Endothelial cell of umbilical vein (primary cell): ENCODE measurements at regions not wholly inside any gene's neighbourhood (a gene's known extent, or its start where the extent isn't known, plus 50 kb on each side); places are given as distances from the start of the nearest gene placed in this dataset.

ENCODE experiments used
- EZH2 ChIP-seq: IDR thresholded peaks from 2 replicates; pipeline ENCODE4 v1.6.1; 2012; ENCODE audit warnings: borderline replicate concordance, low read depth, mild to moderate bottlenecking, moderate library complexity, low read length, inconsistent platforms; ENCODE audit not compliant: severe bottlenecking
- MYC ChIP-seq: IDR thresholded peaks from one replicate; pipeline ENCODE4 v1.6.1; 2011; ENCODE audit warnings: mild to moderate bottlenecking, low read depth, low read length
- POLR2A ChIP-seq: IDR thresholded peaks from 2 replicates; pipeline ENCODE4 v1.6.1; 2012; ENCODE audit warnings: low read depth, mild to moderate bottlenecking, control low read depth, low read length
- POLR2AphosphoS5 ChIP-seq: IDR thresholded peaks from 2 replicates; pipeline ENCODE4 v1.6.1; 2012; ENCODE audit warnings: low read depth, mild to moderate bottlenecking, control low read depth, low read length, moderate library complexity; ENCODE audit not compliant: insufficient read depth
- TF ChIP-seq, protein P1 (sequence below), 2 donors: IDR thresholded peaks; 1 replicate in 1 of 2; 2 replicates in 1 of 2; pipeline ENCODE4 v1.5.1; 2011; ENCODE audit warnings: low read length in 2 of 2, mild to moderate bottlenecking in 2 of 2, moderate library complexity in 2 of 2, control low read depth in 1 of 2, inconsistent platforms in 1 of 2, low read depth in 1 of 2; ENCODE audit not compliant: insufficient read depth in 1 of 2; ENCODE audit errors: extremely low read depth in 1 of 2
- TF ChIP-seq, protein P2 (sequence below): IDR thresholded peaks from 2 replicates; pipeline ENCODE4 v1.6.1; 2011; ENCODE audit not compliant: insufficient read depth, insufficient read length

DNA sequence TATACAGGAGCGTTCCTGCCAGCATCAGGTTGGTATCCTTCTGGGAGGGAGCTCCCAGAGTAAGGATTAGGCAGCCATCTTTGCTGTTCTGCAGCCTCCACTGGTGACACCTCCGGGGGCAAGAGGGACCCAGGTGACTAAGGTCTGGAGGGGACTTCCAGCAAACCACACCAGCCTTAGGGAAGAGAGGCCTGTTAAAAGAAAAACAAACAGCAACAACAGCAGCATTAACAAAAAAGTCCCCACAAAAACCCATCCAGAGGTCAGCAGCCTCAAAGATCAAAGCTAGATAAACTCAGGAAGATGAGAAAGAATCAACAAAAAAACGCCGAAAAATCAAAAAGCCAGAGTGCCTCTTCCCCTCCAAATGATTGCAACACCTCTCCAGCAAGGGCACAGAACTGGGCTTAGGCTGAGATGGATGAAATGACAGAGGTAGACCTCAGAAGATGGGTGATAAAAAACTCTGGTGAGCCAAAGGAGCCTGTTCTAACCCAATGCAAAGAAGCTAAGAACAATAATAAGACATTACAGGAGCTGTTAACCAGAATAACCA is 388.2 kb downstream of the SPATA31D1 start:
- TF ChIP-seq MYC = no peak
- no peak for TF ChIP-seq POLR2A
- no peak for TF ChIP-seq EZH2
- TF ChIP-seq, protein P1, sequence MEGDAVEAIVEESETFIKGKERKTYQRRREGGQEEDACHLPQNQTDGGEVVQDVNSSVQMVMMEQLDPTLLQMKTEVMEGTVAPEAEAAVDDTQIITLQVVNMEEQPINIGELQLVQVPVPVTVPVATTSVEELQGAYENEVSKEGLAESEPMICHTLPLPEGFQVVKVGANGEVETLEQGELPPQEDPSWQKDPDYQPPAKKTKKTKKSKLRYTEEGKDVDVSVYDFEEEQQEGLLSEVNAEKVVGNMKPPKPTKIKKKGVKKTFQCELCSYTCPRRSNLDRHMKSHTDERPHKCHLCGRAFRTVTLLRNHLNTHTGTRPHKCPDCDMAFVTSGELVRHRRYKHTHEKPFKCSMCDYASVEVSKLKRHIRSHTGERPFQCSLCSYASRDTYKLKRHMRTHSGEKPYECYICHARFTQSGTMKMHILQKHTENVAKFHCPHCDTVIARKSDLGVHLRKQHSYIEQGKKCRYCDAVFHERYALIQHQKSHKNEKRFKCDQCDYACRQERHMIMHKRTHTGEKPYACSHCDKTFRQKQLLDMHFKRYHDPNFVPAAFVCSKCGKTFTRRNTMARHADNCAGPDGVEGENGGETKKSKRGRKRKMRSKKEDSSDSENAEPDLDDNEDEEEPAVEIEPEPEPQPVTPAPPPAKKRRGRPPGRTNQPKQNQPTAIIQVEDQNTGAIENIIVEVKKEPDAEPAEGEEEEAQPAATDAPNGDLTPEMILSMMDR (IDR thresholded peaks at IDR 0.05; ENCODE audit: extremely low read depth in 1 of 2, insufficient read depth in 1 of 2, low read depth in 1 of 2, low read length in 2 of 2) = no peak
- TF ChIP-seq, protein P2, sequence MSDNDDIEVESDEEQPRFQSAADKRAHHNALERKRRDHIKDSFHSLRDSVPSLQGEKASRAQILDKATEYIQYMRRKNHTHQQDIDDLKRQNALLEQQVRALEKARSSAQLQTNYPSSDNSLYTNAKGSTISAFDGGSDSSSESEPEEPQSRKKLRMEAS = no peak
- TF ChIP-seq POLR2AphosphoS5 = no peak
